LoVo (cell line): ENCODE measurements at regions not wholly inside any gene's neighbourhood (a gene's known extent, or its start where the extent isn't known, plus 50 kb on each side); places are given as distances from the start of the nearest gene placed in this dataset.

Experiments used
- DNase-seq: peaks from one replicate; pipeline ENCODE4 v3.0.0-alpha.2; 2016; ENCODE audit warnings: low spot score

DNA sequence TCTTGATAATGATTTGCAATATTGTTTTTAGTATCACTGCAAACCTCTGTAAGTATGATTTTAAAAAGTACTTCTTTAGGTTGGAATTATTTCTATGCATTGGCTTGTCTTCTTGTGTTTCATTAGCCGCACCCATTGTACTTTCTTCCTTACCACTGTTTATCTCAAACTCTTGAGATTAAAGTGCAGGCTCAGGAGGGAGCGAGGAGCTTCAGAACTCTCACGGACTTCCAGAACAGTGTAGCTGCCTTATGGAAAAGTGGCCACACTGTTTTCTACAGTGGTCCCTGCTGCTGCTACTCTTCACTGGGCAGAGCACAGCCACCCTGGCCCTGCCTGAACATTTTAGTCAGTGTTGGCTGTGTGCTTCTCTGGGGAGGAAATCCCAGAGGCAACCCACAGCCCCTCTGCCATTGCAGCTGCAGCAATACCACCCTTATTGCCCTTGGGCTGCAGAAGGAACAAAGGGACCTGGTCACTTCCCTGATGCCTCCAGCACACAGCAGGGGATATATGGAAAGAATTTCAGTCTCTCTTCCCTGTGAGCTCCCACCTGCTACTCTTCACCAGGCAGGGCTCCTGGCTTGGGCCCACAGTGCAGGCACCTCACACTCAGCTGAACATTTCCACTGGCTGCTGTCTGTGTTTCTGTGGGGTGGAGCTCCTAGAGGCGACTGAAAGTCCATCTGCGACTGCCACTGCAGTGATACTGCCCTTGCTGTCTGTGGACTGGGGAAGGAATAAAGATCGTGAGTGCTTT is 91.7 kb upstream of the MAP3K4 start:
- no peak for DNase-seq

DNA sequence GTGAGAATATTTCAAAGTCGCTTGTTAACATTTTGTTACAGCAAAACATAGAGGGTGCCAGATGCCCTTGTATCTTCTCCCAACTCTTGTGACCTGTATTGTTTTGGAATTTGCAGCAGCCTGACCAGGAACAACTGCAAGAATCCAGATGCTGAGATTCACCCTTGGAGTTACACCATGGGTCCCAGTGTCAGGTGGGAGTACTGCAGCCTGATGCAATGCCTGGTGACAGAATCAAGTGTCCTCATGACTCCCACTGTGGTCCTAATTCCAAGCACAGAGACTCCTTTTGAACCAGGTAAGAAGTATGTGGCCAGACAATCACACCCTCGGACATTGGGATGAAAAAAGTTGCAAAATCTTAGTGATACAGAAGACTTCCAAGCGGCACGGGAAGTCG is 79.6 kb upstream of the MAP3K4 start:
- no peak for DNase-seq

DNA sequence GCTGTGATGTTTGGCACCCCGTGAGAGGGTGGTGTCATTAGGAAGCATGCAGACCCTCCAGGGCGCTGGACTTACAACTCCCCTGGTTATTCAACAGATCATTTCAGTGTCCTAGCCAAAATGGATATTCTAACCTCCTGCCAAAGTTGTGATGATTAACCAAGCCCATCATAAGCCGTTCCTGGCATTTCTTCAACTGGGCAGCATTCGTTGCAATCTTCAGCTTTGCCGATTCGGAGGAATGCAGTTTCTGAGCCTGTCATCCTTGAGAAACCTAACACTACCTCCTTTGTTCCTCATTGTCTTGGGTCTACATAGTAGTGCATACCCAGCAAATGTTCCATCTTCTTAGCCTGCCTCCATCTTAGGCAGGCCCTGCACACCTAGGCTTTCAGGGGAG is 79.2 kb upstream of the MAP3K4 start:
- no peak for DNase-seq

DNA sequence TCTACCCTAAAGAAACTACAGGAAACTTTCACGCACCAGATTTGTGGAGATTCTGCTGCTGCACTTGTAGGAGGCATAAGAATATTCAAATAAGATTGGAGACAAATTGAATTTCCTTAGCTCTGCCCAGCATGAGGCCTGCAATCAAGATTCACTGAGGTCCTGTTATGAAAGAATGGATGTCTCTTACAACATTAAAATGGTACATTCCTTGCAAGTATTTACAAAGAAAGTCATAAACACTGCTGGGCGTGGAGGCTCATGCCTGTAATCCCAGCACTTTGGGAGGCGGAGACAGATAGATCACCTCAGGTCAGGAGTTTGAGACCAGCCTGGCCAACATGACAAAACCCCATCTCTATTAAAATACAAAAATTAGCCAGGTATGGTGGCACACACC is 74.0 kb upstream of the MAP3K4 start:
- DNase-seq: no peak

DNA sequence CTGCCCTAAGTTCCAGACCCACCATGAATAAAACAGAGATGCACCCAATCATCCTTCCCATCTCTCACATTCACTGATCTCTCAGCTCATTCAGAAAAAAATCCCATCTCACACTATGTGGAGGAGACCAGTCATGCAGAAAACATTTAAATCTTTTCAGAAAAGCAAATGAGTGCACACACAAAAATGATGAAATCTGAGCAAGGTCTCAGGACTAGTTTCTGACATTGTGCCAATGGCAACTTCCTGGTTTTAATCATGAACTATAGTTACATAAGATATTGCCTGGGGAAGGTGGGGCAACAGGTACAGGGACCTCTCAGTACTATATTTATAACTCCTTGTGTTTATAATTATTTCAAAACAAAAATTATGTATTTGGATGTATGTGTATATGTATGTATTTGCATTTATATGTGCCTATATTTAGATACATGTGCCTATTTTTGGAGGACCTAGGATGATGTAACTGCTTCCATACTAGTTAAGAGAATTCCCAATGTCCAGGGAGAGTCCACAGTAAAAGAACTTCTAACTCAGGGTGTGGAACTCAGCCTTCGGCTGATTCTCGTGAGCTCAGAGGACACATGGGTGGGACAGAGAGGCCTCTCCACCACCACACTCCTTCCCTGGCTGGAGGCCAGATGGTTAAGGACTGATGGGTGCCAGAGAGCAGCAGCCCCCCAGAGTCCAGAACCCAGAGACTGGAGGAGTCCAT is 71.7 kb upstream of the MAP3K4 start:
- DNase-seq: no peak

DNA sequence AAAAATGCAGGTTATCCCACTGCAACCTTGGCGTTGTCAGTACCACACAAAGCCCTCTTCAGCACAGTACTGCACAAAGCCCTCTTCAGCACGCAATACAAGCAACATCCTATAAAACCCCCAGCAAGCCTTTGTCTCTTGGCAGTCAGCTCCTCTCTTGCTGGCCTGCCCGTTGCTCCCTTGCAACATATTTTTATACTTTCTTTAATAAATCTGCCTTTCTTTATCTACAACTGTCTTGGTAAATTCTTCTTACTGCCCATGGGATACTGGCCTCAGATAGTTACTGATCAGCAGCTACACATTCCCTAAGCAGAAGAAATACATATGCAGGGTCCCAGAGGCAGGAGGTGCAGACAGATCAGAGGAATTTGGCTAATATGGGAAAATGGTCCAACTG is 70.5 kb upstream of the MAP3K4 start:
- no peak for DNase-seq

DNA sequence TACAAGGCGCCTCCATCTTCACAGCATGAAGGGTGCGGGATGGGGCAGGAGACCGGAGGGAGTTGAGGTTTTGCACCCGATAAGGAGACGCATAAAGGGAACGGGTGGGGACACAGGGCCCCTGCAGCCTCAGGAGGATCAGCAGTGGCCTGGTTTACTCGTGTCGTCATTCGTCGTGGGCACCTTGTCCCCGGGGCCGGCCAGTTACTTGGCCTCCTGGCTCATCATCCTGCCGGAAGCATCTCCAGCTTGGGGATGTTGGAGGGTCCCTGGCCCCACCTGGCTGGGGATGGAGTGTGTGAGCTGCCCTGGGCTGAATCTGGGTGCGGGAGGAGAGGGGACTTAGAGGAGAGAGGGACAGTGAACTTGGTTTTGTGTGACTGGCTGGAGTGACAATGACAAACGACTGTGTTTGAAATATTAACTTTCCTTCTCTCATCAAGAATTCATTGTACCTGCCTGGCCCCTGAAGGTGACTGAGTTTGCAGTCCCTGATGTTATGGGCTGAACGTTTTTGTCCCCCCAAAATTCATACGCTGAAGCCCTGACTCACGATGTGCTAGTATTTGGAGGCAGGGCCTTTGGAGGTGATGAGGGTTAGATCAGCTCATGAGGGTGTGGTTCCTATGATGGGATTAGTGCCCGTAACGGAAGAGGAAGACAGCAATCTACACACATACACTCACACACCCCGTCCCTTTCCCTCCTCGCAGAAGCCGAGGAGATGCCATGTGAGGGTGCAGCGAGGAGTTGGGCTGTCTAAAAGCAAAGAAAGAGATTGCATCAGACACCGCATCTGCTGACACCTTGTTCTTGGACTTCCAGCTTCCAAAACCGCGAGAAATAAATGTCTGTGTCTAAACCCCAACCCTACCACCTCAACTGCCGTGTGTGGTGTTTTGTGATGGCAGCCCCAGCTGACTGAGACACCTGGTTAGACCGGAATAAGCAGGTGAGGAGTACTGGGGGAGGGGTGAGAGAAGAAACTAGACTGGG is 65.0 kb upstream of the MAP3K4 start:
- DNase-seq: no peak

DNA sequence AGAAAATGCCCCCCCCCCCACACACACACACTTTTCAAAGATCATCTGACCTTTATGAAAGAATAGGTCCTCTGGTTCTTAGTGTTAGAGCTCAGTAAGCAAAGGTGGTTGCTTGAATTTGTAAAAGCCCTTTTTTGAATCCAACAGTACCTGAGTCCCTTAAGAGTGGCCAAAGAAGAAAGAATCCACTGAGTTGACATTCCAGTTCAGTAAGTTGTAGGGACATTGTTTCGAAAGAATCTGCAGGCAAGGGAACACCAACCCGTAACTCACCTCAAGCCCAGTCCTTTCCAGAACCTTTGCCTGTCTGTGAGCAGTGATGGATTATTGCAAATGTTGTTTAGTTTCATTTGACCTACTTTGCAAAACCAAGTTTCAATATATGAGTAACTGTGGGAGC is 64.2 kb upstream of the MAP3K4 start:
- DNase-seq: no peak

DNA sequence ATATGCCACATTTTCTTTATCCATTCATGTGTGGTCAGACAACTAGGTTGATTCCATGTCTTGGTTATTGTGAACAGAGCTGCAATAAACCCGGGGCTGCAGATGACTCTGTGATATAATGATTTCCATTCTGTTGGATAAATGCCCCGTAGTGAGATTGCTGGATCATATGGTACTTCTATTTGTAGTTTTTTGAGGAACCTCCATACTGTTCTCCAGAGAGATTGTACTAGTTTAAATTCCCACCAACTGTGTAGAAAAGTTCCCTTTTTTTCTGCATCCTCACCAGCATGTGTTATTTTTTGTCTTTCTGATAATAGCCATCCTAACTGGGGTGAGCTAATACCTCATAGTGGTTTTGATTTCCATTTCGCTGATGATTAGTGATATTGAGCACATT is 62.2 kb upstream of the MAP3K4 start:
- no peak for DNase-seq

DNA sequence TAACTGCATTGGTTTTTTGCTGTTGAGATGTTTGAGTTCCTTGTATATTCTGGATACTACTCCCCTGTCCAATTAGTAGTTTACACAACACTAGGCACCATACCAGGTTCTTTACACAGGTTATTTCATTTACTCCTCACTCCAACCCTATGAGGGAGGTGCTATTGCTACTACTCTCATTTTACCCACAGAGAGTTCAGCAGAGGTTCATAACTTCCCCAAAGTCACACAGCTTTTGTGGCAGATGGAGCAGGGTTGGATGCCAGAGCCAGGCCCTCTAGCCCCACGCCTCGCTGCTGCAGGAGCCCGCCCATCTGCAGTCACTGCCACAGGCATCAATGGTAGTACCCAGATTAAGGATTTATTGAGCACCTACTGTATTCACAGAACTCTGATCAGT is 61.7 kb upstream of the MAP3K4 start:
- DNase-seq: no peak

DNA sequence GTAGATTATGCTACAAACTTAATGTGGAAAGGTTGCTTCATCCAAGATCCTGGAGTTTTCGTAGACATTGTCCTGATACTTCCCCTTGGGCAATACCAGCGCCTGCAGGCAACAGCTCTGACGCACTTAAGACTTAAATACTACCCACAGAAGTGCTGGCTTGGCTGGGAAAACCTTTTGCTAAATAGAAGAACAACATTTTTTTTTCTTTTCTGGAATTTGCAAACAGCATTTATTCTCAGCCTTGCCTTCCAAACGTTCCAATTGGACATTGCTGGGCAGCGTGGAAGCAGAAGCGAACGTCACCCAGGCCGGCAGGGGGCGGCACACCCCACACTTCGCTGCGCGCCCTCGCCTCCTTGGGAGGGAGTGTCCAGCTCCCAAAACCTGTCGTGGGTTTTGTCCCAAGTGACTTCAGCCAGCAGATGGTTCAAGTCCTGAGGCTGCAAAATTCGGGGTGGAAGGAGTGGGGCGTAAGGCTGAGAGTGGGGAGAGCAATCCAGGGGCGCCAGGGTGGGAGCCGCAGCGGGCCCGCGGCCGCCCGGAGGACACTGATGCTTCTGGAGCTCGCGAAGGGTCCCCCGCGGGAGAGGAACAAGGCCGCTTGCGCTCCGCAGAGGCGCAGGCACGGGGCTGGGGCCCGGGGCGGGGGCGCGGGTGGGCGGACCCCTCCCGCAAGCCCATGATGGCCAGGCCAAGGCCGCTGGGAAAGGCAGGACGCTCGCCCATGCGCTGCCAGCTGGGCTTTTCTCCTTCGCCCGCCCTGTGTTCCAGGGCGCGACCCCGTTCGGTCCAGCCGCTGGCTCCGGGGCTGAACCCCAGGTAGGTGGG is 60.8 kb upstream of the MAP3K4 start:
- no peak for DNase-seq

DNA sequence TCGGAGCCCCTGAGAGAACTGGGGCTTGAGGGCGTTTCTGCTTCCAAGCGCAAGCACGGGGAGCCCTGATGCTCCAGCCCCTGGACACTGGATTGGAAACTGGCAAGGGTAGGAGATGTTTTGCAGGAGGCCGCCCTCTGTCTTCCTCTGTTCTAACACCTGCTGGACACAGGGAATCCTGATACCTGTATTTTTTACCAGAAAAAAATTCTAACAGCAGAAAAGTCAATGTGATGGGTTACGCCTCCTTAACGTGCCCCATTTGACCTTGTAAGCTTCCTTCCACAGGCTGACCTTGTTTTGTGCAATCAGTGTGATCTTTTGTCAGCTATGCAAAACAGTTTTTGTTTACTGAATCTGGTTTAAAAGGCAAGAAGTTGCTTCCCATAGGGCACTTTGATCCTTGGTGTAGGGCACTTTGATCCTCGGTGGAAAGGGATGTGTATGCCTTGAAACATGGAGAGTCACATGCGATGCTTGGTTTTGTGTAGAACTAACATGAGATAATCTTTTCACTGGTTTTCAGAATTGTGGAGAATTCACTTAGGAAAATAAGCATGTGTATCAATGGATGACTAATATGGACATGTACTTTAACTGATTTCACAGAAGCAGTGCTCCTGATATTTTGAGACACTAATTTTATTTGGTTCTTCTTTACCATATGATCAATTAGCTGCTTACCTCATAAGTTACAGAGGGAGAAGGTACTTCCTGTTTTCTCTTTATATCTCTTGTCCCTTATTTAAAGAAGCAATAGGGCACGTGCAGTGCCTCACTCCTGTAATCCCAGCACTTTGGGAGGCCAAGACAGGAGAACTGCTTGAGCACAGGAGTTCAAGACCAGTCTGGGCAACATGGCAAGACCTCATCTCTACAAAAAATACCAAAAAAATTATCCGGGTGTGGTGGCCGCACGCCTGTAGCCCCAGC is 59.9 kb upstream of the MAP3K4 start:
- no peak for DNase-seq

DNA sequence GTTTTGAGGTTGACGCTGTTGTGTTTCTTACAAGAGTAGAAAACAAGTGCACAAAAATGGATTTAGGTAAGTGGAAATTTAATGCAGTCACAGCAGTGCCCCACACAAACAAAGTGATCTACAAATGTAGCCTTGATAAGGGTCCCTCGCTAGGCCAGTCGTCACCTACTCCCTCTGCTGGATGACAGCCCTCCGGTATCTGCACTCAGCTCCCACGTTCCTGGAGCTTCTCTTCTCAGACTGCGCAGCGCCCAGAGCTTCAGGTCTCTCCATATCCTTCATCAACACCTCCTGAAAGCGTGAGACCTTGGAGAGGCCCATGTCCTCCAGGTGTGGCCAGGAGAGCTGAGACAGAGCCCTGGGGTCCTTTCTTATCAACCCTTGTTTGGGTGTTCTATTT is 58.3 kb upstream of the MAP3K4 start:
- no peak for DNase-seq

DNA sequence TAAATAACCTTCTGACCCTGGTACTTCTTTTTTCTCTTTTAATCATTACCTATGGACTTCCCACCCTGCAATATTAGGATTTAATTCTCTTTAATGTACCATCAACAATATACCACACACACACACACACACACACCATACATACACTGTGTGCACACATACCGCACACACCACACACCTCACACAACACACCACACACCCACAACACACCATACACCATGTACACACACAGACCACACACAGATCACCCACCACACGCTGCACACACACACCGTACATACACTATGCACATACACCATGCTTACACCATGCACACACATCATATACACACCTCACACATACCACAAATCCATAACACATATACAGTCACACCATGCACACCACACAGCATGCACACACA is 57.4 kb upstream of the MAP3K4 start:
- DNase-seq: no peak

DNA sequence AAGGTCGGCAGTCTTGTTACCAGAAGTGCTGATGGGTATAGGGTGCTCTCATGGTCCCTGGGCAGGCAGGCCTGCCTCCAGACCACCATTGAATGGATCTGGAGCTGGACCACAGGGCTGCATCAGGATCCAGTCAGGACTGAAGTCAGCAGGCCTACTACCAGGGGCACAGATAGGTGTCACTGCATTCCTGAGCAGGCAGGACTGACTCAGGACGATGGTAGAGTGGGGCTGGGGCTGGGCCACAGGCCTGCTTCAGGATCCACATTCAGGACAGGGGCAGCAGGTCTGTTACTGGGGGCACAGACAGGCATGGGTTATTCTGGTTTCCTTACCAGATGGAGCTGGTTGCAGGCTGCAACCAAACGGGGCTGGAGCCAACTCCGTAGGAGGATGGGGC is 51.4 kb upstream of the MAP3K4 start:
- DNase-seq: no peak
